GM18507 (cell line): ENCODE measurements at regions not wholly inside any gene's neighbourhood (a gene's known extent, or its start where the extent isn't known, plus 50 kb on each side); places are given as distances from the start of the nearest gene placed in this dataset.
"Not testable (repeated sequence)": the region's sequence is repeated elsewhere in the genome, so short reads cannot be mapped to it uniquely, and the experiment has no call there.

Source experiments
- DNase-seq: peaks from one replicate; pipeline ENCODE4 v3.0.0; 2011; ENCODE audit warnings: low read depth; ENCODE audit not compliant: insufficient read length; ENCODE audit errors: extremely low spot score
- FAIRE-seq: peaks from 2 replicates; lab custom pipeline; 2011; peaks lifted over from hg19 to GRCh38; lab: Jason Lieb, UNC

DNA sequence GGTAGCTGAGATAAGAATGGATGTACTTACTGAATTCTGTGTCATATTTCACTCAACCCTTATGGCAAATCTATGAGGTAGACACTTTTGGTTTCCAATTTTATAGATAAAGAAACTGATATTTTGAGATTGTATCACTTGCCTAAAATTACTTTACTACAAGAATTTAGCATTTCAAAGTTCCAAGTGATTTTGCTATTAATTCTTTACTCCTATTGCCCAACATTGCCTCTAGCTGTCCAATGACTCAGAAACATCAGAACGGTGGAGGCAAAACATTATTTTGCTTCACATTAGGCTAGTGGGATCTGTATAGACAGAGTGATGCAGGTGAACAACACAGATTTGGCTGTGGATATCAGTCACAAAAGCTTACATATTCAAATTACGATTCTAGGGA is 747.2 kb upstream of the NEGR1 start:
- DNase-seq (no peak), FAIRE-seq (no peak)

DNA sequence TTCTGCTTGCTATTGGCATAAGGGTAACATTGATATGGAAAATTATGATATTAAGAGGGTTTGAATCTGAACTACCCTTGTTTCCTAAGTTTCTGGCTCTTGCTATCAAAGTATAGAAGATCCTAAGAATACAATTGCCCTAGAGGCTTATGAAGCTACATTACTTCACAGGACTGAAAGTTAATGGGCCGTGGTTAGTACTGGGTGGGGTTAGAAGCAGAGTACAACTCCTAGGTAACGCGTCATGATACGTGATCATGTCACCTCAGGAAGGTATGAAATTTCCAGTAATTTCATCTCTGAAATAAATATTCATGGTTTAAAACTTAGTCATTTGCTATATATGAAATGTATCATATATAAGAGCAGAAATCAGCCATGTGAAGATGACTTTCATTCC is 743.8 kb upstream of the NEGR1 start:
- DNase-seq (no peak), FAIRE-seq (no peak)

DNA sequence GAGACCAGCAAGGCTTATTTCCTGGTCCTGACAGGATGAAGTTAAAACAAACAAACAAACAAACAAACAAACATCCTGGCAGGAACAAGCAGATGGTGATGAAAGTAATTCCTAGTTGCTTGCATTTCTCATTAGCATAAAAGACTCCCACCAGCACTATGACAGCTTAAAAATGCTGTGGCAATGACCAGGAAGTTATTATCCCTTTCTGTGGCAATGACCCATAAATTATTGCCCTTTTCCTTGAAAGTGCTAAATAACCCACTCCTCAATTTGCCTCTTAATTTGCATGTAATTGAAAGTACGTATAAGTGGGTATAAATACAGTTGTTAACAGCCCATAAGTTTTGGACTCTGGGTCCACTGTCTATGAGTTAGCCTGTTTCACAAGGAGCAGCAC is 727.6 kb upstream of the NEGR1 start:
- DNase-seq, result no peak
- no peak for FAIRE-seq

DNA sequence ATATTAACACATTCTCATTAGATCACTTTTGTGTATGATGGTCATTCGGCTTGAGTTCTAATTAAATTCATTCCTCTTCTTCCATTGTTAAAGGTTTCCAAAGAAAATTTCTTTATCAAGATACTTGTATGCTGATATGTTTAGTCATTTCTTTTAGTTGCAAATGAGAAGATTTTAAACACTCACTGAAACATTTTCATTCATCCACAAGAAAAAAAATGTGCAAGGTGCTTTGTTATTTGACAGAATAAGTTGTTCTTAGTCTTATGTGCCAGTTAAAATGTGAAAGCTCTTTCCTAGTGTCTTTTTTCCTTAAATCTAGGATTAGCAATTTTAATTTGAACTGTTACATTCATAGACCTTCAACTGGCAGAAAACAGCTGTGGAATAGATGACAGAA is 727.0 kb upstream of the NEGR1 start:
- no peak for FAIRE-seq
- no peak for DNase-seq

DNA sequence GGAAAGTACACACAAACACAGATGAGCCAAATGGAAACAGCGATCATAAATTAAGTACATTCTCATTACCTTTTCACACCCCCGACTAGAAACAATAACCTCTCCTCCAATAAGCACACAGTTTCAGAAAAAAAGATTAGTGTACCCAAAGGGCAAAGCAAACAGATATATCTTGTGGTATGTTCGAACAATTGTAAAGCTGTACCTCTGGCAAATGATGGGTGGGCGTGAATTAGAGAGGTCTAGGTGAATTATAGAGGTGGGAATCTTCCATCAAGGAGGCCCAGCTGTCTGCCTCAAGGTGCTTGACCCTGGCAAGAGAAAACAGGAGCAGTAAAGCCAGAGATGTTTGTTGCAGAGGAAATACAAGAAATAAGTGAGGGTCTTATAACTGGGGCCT is 715.3 kb upstream of the NEGR1 start:
- no peak for DNase-seq
- FAIRE-seq, result no peak

DNA sequence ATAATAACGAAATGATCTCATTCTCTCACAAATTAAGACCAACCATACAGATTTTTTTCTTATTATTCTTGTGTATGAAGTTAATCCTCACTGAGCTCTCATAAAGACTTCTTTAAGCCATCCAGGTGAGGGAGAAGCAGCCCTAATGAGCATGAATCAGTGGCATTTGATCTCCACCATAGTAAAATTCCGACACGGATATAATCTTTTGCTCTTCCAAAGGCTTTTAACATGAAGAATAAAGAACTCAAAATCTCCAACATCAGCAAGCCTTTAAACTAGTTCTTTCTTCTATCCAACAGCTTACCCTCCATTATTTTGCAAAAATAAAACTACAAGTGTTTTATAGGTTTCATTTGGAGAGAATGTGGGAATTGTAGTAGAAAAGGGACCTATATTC is 714.7 kb upstream of the NEGR1 start:
- FAIRE-seq (no peak), DNase-seq (no peak)

DNA sequence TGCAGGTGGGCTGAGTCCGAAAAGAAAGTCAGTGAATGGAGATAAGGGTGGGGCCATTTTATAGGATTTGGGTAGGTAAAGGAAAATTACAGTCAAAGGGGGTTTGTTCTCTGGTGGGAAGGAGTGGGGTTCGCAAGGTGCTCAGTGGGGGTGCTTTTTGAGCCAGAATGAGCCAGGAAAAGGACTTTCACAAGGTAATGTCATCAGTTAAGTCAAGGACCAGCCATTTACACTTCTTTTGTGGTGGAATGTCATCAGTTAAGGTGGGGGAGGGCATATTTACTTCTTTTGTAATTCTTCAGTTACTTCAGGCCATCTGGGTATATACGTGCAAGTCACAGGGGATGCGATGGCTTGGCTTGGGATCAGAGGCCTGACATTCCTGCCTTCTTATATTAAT is 705.5 kb upstream of the NEGR1 start:
- FAIRE-seq, DNase-seq: not testable (repeated sequence)

DNA sequence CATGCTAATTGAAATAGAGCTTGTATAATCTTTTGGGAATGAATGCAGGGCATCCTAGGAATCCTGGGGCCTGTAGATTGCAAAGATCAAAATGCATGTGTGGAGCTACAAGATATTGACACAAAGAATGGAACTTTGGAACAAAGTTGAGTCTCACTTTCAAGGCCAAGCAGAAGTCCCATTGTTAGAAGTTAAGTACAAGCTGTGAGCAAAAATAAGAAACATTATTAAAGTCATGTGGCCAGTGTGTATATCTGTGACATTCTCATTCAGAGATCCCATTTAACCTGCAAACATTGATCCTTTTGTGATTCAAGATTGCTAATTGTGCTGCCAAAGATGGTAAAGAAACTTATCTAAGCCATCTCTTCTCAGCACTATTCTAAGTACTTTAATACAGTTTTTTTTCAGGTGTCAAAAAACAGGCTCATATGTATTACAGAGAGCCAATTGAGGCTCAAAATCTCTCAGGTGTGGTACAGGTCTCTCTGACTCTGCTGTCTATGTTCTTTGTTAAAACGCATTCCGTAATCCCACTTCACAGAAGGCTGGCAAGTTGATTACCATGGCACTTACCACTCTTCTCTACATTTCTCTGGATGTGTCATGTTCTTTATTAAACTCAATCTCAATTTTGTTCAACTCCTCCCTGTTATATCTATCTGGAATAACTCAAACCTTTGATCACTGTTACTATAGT is 704.4 kb upstream of the NEGR1 start:
- FAIRE-seq (no peak), DNase-seq (no peak)

DNA sequence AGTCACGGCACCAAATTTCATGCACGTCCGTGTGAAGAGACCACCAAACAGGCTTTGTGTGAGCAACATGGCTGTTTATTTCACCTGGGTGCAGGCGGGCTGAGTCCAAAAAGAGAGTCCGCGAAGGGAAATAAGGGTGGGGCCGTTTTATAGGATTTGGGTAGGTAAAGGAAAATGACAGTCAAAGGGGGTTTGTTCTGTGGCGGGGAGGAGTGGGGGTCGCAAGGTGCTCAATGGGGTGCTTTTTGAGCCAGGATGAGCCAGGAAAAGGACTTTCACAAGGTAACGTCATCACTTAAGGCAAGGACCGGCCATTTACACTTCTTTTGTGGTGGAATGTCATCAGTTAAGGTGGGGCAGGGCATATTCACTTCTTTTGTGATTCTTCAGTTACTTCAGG is 702.7 kb upstream of the NEGR1 start:
- not testable (repeated sequence) for FAIRE-seq

DNA sequence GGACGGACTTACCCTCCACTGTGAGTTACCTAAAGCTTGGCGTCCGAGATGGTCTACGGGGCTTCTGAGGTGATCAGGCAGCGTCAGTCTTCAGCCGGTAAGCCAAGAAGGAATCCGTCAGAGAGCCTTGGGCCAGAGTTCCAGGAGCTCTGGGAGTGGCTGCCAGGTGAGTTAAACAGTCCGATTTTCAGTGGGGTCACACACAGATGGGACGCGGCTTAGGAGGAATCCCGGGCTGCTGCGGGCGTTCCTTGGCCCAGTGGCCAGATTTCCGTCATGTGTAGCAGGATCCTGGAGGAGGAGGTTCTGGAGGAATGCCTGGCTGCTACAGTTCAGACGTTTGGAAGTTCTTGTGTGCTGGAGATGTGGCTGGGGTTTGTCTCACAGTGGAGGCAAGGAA is 700.7 kb upstream of the NEGR1 start:
- DNase-seq, FAIRE-seq: not testable (repeated sequence)

More for the DNA sequence above, 702.7 kb upstream of the NEGR1 start:
- DNase-seq, result not testable (repeated sequence)

DNA sequence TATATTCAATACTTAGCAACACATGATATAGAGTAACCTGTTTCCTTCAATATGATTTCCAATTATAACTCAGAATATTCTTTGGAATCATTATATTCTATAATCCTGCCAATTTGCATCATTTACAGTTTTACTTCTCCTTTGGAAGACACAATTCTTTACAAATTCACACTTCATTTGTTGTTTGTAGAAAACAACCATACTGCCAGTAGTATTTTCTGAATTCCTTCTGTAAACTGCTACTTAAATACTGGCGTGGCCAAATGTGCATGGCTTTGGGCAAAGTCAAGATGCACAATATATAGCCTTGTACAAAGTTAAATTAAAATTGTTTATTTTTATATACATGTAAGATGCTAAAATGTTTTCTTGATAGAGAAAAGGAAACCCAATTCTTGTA is 687.1 kb upstream of the NEGR1 start:
- DNase-seq, result no peak
- FAIRE-seq, result no peak

DNA sequence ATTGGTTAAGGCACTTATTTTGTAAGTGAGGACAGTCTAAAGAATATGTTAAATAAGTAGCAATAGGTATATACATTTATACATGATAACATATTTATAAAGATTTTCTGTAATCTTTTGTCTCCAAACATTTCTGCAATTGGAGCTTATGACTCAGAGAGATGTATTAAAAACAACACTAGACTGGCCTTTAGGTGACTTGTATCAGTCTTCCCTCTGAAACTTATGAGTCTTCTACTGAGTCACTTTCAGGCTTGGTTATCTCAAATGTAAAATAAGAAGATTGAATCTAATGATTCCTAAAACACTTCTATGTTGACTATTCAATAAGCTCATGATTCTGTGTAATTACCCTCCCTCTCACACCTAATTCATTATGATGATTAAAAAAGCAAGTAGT is 672.6 kb upstream of the NEGR1 start:
- FAIRE-seq, result no peak
- no peak for DNase-seq

DNA sequence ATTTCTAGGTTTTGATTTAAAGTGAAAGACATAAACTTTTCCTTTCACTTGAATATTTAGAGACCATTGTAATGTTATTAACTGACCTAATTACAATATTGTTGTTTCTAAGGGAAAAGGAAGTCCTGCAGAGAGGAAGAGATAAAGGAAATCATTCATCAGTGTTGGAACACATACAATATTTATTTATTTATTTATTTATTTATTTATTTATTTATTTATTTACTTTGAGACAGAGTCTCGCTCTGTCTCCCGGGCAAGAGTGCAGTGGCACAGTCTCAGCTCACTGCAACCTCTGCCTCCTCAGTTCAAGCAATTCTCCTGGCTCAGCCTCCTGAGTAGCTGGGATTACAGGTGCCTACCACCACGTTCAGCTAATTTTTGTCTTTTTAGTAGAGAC is 668.6 kb upstream of the NEGR1 start:
- DNase-seq, FAIRE-seq: not testable (repeated sequence)

DNA sequence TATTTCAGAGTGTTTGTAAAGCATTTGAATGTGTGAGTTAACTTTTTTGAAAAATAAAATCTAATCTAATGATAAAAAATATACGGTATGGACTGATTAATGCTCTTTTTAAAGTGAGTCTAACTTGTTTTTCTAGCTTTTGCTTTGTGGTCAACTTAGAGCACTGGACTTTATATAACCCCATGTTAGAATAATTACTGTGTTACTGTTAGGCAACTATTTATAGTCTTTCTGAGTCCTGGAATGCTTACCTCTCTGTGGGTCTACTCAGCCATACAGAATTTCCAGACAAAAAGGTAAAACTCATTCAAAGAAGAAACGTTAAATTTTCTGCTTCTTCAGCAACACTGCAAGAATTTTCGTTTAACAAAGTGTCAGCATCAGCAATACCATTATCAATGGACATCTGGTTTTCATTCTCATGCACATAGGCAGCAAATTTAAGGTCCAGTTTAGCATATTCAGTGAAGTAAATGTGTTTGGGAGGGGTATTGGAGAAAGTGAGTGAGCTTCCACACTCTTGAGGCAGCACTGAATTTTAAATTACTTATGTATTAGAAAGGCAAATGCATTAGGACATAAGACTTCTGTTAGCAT is 664.7 kb upstream of the NEGR1 start:
- FAIRE-seq (no peak), DNase-seq (no peak)

GRCh38 chr1:72942008-72942407 is 659.7 kb upstream of the NEGR1 start:
- no peak for DNase-seq
- FAIRE-seq, result no peak

GRCh38 chr1:72938408-72938807 is 656.1 kb upstream of the NEGR1 start:
- FAIRE-seq (no peak), DNase-seq (no peak)

DNA sequence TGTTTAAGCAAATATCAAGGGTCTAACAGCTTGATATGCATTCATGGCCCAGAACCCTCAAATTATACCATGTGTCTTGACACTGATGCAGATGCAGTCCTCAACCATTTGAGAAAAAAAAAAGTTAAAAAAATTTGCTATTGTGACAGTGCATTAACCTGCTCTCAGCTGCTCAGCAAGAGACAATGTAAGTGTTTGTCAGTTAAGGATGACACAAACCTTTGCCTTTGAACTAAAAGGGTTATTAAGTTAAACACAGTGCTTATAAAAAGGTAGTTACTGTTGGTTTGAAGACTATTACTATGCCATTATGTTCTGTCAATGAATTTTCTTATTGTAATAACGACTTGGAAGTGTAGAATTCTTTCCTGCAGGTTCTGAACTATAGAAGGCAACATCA is 655.6 kb upstream of the NEGR1 start:
- FAIRE-seq (no peak), DNase-seq (no peak)

GRCh38 chr1:72936942-72937341 is 654.6 kb upstream of the NEGR1 start:
- DNase-seq (no peak), FAIRE-seq (no peak)

DNA sequence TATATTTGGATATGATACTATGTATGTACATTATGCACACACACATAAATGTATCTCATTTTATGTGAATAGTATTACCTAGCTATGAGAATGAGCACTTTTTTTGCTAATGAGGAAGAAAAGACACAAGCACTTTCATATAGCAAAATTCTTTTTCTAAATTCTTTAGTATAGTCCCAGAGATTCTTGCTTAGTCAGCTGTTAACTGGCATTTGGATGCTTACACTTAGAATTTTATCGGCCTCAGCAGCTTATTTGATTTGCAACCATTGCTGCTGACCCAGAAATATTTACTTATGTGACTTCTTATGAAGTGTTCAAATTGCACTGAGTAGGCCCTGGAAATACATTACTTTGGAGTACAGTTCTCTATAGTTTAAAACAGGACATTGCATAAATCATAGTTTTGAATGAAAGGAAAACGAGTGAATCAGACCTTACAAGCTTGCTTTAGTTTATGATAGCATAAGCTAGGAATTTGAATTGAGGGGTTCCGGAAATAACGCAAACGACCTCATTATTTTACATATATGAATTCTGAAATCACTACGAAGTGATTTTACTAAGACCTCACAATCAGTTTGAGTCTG is 653.9 kb upstream of the NEGR1 start:
- DNase-seq (no peak), FAIRE-seq (no peak)

DNA sequence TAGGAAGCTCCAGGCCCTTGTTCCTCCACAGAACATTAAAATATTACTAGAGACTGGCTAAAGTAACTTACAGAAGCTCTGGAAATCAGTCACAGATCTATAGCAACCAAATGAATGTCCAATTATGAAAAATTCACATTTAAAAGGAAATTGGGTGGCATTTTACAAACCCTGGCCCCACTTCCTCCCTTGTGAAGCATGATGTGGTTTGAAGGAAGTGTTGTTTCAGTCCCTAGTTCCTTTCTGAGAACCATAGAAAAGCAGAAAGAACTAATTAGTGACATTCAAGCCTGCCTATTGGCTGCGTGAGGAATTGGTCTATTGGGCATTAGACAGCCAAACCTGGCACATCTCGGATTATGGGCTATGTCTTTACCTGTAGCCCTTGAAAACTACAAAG is 649.7 kb upstream of the NEGR1 start:
- DNase-seq (no peak), FAIRE-seq (no peak)

GRCh38 chr1:72930528-72930927 is 648.2 kb upstream of the NEGR1 start:
- no peak for FAIRE-seq

More at GRCh38 chr1:72930528-72930927, 648.2 kb upstream of the NEGR1 start:
- no peak for DNase-seq
